ENCODE measurements at regions not wholly inside any gene's neighbourhood (a gene's known extent, or its start where the extent isn't known, plus 50 kb on each side); places are given as distances from the start of the nearest gene placed in this dataset.

DNA sequence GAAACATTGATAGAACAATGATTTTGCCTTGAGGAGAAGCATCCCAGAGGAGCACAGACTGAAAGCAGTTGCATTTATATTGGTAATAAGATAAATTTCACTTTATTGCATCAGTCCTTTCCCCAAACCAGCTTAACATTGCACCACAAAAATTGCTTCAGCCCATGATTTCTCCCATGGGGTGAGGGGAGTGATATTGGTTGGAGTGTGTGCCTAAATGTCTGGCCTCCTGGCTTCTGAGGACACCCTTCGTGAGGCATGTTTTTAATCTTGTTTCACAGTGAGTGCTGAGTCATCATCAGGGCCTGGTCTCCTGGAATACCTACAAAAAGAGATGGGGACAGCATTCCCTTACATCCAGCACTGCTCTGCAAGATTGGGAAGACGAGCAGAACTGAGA, 487.9 kb downstream of the C4orf33 start:
- Histone ChIP-seq H3K36me3 (ENCODE audit: insufficient read depth, low read length) (no peaks in the 10 kb centered on the region), H2AFZ (ENCODE audit: low read length) (no peak overlapping the region), H3K9me3 (ENCODE audit: low read depth, low read length) (no peaks in the 10 kb centered on the region), H3K79me2 (ENCODE audit: insufficient read depth, low read length) (no peaks in the 10 kb centered on the region), H3K4me3 (ENCODE audit: insufficient read depth, low read length) (no peak overlapping the region), H3K27ac (ENCODE audit: low read depth, low read length) (no peak overlapping the region), H3K4me2 (ENCODE audit: insufficient read depth, low read length) (no peak overlapping the region), H3K4me1 (ENCODE audit: insufficient read depth, low read length) (no peaks in the 10 kb centered on the region), H4K20me1 (ENCODE audit: insufficient read depth, low read length) (no peaks in the 10 kb centered on the region), H3K27me3 (ENCODE audit: insufficient read depth, low read length) (no peaks in the 10 kb centered on the region)
- DNase-seq (ENCODE audit: insufficient read length, low spot score, missing footprints): no peak
- TF ChIP-seq, protein P1, sequence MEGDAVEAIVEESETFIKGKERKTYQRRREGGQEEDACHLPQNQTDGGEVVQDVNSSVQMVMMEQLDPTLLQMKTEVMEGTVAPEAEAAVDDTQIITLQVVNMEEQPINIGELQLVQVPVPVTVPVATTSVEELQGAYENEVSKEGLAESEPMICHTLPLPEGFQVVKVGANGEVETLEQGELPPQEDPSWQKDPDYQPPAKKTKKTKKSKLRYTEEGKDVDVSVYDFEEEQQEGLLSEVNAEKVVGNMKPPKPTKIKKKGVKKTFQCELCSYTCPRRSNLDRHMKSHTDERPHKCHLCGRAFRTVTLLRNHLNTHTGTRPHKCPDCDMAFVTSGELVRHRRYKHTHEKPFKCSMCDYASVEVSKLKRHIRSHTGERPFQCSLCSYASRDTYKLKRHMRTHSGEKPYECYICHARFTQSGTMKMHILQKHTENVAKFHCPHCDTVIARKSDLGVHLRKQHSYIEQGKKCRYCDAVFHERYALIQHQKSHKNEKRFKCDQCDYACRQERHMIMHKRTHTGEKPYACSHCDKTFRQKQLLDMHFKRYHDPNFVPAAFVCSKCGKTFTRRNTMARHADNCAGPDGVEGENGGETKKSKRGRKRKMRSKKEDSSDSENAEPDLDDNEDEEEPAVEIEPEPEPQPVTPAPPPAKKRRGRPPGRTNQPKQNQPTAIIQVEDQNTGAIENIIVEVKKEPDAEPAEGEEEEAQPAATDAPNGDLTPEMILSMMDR (IDR thresholded peaks at IDR 0.05; ENCODE audit: extremely low read depth, low read depth, low read length): no peak

GRCh38 chr4:129598582-129598981, 502.6 kb downstream of the C4orf33 start:
- DNase-seq (ENCODE audit: insufficient read length, low spot score, missing footprints): no peak
- no peaks in the 10 kb centered on the region for H4K20me1 ChIP-seq (ENCODE audit: insufficient read depth, low read length)
- no peak overlapping the region for H3K4me2 ChIP-seq (ENCODE audit: insufficient read depth, low read length)
- H3K27me3 ChIP-seq (ENCODE audit: insufficient read depth, low read length): no peaks in the 10 kb centered on the region
- no peak overlapping the region for H2AFZ ChIP-seq (ENCODE audit: low read length)
- no peaks in the 10 kb centered on the region for H3K79me2 ChIP-seq (ENCODE audit: insufficient read depth, low read length)
- no peaks in the 10 kb centered on the region for H3K4me1 ChIP-seq (ENCODE audit: insufficient read depth, low read length)
- no peaks in the 10 kb centered on the region for H3K36me3 ChIP-seq (ENCODE audit: insufficient read depth, low read length)
- no peak overlapping the region for H3K4me3 ChIP-seq (ENCODE audit: insufficient read depth, low read length)
- TF ChIP-seq, protein P1 (IDR thresholded peaks at IDR 0.05; ENCODE audit: extremely low read depth, low read depth, low read length): no peak
- peaks cover 4% of the 10 kb centered on the region for H3K9me3 ChIP-seq (ENCODE audit: low read depth, low read length)
- H3K27ac ChIP-seq (ENCODE audit: low read depth, low read length): no peak overlapping the region

GRCh38 chr4:129600898-129601297, 504.9 kb downstream of the C4orf33 start:
- H3K27ac ChIP-seq (ENCODE audit: low read depth, low read length): no peak overlapping the region
- TF ChIP-seq, protein P1 (IDR thresholded peaks at IDR 0.05; ENCODE audit: extremely low read depth, low read depth, low read length): no peak
- no peak for DNase-seq (ENCODE audit: insufficient read length, low spot score, missing footprints)

GRCh38 chr4:129602447-129602846, 506.5 kb downstream of the C4orf33 start:
- TF ChIP-seq, protein P1 (IDR thresholded peaks at IDR 0.05; ENCODE audit: extremely low read depth, low read depth, low read length): no peak
- no peaks in the 10 kb centered on the region for H3K27me3 ChIP-seq (ENCODE audit: insufficient read depth, low read length)
- no peak overlapping the region for H2AFZ ChIP-seq (ENCODE audit: low read length)
- no peak overlapping the region for H3K4me2 ChIP-seq (ENCODE audit: insufficient read depth, low read length)
- H3K36me3 ChIP-seq (ENCODE audit: insufficient read depth, low read length): no peaks in the 10 kb centered on the region
- peaks cover 4% of the 10 kb centered on the region for H3K9me3 ChIP-seq (ENCODE audit: low read depth, low read length)
- no peaks in the 10 kb centered on the region for H3K4me1 ChIP-seq (ENCODE audit: insufficient read depth, low read length)
- no peak overlapping the region for H3K27ac ChIP-seq (ENCODE audit: low read depth, low read length)
- no peak for DNase-seq (ENCODE audit: insufficient read length, low spot score, missing footprints)
- H3K4me3 ChIP-seq (ENCODE audit: insufficient read depth, low read length): no peak overlapping the region
- no peaks in the 10 kb centered on the region for H4K20me1 ChIP-seq (ENCODE audit: insufficient read depth, low read length)
- H3K79me2 ChIP-seq (ENCODE audit: insufficient read depth, low read length): no peaks in the 10 kb centered on the region

More at GRCh38 chr4:129600898-129601297, 504.9 kb downstream of the C4orf33 start:
- Histone ChIP-seq H2AFZ (ENCODE audit: low read length) (no peak overlapping the region), H4K20me1 (ENCODE audit: insufficient read depth, low read length) (no peaks in the 10 kb centered on the region), H3K4me2 (ENCODE audit: insufficient read depth, low read length) (no peak overlapping the region), H3K4me3 (ENCODE audit: insufficient read depth, low read length) (no peak overlapping the region), H3K9me3 (ENCODE audit: low read depth, low read length) (peaks cover 4% of the 10 kb centered on the region), H3K36me3 (ENCODE audit: insufficient read depth, low read length) (no peaks in the 10 kb centered on the region), H3K4me1 (ENCODE audit: insufficient read depth, low read length) (no peaks in the 10 kb centered on the region), H3K27me3 (ENCODE audit: insufficient read depth, low read length) (no peaks in the 10 kb centered on the region), H3K79me2 (ENCODE audit: insufficient read depth, low read length) (no peaks in the 10 kb centered on the region)
